Osteocyte (in vitro differentiated cells): ENCODE measurements at regions not wholly inside any gene's neighbourhood (a gene's known extent, or its start where the extent isn't known, plus 50 kb on each side); places are given as distances from the start of the nearest gene placed in this dataset.

Experiments used
- DNase-seq: peaks from one replicate; pipeline ENCODE4 v3.0.0; 2021; ENCODE audit warnings: mixed read lengths; ENCODE audit not compliant: unreplicated experiment; ENCODE audit errors: extremely low spot score
- H3K27ac Mint-ChIP-seq: one replicate; pipeline ENCODE4 v1.8.0; 2021; ENCODE audit warnings: mild to moderate bottlenecking, mixed read lengths; ENCODE audit not compliant: unreplicated experiment
- H3K27me3 Mint-ChIP-seq: one replicate; pipeline ENCODE4 v1.8.0; 2021; ENCODE audit warnings: mixed read lengths; ENCODE audit not compliant: unreplicated experiment
- H3K36me3 Mint-ChIP-seq: one replicate; pipeline ENCODE4 v1.8.0; 2021; ENCODE audit warnings: mixed read lengths; ENCODE audit not compliant: unreplicated experiment
- H3K4me1 Mint-ChIP-seq: one replicate; pipeline ENCODE4 v1.8.0; 2021; ENCODE audit warnings: mixed read lengths; ENCODE audit not compliant: unreplicated experiment
- H3K4me3 Mint-ChIP-seq: one replicate; pipeline ENCODE4 v1.8.0; 2021; ENCODE audit warnings: mild to moderate bottlenecking, moderate library complexity, mixed read lengths; ENCODE audit not compliant: unreplicated experiment
- H3K9me3 Mint-ChIP-seq: one replicate; pipeline ENCODE4 v1.8.0; 2021; ENCODE audit warnings: mixed read lengths; ENCODE audit not compliant: unreplicated experiment
- TF ChIP-seq, protein P1 (sequence below): fragments of 200-600 bp; sonication (generic); IDR thresholded peaks from 2 replicates; pipeline ENCODE4 v1.5.0; 2021; ENCODE audit warnings: antibody characterized with exemption, mild to moderate bottlenecking, moderate library complexity

DNA sequence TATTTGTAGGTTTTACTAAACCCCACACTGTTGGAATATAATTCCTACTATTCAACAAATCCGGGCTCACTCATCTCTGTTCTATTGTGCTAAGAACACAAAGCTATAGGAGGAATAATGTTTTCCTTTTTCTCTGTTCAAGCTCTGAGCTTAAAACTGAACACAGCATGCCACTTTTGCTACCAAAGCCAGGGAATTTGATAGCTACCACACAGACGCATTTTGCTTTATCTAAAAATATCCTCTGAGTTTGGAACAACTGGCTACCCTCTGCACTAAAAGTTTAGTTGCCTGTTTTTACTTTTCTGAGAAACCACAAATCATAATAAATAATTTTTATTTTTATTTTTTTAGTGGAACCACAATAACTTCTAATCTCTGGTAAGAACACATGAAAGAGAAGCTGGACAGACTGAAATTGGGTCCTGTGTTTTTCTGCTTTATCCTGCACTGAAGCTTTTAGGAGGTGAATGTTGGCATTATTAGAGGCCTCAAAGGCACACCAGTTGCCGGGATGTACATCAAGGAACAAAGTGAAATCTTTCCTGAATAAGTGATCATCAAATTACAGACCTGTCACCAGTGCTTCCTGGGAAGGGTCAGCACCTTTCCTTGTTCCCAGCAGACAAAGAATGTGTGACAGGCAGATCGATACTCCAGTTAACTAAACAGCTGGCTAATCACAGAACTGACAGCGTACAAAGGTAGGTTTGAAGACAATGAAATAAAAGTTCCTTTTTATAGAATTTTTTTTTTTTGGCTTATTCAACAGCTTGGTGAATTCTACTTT is 523.2 kb upstream of the TENM4 start:
- Mint-ChIP-seq H3K27ac (no peak overlapping the region), H3K36me3 (no peaks in the 10 kb centered on the region), H3K9me3 (peaks cover 11% of the 10 kb centered on the region), H3K4me3 (no peak overlapping the region), H3K27me3 (no peaks in the 10 kb centered on the region), H3K4me1 (no peaks in the 10 kb centered on the region)
- TF ChIP-seq, protein P1, sequence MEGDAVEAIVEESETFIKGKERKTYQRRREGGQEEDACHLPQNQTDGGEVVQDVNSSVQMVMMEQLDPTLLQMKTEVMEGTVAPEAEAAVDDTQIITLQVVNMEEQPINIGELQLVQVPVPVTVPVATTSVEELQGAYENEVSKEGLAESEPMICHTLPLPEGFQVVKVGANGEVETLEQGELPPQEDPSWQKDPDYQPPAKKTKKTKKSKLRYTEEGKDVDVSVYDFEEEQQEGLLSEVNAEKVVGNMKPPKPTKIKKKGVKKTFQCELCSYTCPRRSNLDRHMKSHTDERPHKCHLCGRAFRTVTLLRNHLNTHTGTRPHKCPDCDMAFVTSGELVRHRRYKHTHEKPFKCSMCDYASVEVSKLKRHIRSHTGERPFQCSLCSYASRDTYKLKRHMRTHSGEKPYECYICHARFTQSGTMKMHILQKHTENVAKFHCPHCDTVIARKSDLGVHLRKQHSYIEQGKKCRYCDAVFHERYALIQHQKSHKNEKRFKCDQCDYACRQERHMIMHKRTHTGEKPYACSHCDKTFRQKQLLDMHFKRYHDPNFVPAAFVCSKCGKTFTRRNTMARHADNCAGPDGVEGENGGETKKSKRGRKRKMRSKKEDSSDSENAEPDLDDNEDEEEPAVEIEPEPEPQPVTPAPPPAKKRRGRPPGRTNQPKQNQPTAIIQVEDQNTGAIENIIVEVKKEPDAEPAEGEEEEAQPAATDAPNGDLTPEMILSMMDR, result no peak
- no peak for DNase-seq

DNA sequence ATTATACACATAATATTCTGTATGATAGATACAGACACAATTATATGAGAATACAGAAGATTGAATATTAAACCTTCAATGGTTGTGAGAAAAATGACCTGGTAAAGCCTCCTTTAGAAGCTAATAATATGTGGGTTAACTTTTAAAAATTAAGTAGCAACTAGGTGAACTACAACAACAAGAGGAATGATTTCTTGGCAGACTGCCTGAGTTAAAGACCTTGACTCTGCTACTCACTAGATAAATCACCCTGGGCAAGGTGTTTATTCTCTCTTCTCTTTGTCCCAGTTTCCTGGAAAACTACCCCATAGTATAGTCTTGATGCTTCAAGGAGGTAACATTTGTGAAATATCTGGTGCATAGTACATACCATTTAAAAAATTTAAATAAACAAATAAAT is 519.6 kb upstream of the TENM4 start:
- no peak overlapping the region for H3K4me3 Mint-ChIP-seq
- no peak for DNase-seq
- TF ChIP-seq, protein P1, result no peak
- H3K36me3 Mint-ChIP-seq, result no peaks in the 10 kb centered on the region
- H3K27me3 Mint-ChIP-seq, result no peaks in the 10 kb centered on the region
- peaks cover 19% of the 10 kb centered on the region for H3K9me3 Mint-ChIP-seq
- no peaks in the 10 kb centered on the region for H3K4me1 Mint-ChIP-seq
- no peak overlapping the region for H3K27ac Mint-ChIP-seq

DNA sequence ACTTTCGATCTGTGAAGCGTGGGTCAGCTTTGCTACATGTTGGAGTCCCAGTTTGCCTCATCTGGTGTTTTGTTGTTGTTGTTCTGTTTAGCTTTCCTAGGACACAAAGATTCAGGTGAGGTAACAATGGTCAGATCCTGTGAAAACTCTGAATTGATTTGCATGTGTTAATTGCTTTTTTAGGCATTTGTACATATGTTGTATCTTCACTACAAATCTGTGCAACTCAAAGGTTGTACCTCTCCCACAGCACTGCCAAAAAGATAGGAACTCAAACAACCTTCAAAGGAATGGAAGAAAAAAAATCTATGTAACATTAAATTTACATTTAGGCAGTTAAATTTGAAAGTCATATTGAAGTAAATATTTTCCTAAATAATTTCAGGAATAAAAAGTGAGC is 518.5 kb upstream of the TENM4 start:
- no peaks in the 10 kb centered on the region for H3K36me3 Mint-ChIP-seq
- no peak for DNase-seq
- H3K27me3 Mint-ChIP-seq, result no peaks in the 10 kb centered on the region
- no peak overlapping the region for H3K4me3 Mint-ChIP-seq
- H3K27ac Mint-ChIP-seq, result no peak overlapping the region
- H3K9me3 Mint-ChIP-seq, result peaks cover 19% of the 10 kb centered on the region
- H3K4me1 Mint-ChIP-seq, result no peaks in the 10 kb centered on the region
- TF ChIP-seq, protein P1, result no peak

DNA sequence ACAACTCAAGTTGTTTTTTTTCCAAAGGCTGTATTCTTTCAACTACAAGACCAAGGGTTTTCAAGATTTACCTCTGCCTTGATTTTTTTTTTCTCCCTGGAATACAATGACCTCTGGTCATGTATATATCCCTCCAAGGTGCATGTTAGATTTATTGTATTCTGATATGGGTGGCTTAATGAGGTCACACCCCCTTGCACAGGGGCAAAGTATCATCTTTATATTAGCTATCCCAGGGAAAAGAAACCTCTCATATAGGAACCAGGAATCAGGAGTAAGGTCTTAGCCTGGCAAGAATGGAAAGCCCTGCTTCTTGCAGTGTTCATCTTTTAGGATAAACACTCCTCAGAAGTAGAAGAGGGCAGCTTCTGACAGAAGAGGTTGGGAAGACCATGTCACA is 516.9 kb upstream of the TENM4 start:
- Mint-ChIP-seq H3K9me3 (peaks cover 19% of the 10 kb centered on the region), H3K4me3 (no peak overlapping the region), H3K4me1 (no peaks in the 10 kb centered on the region), H3K27ac (no peak overlapping the region), H3K27me3 (no peaks in the 10 kb centered on the region), H3K36me3 (no peaks in the 10 kb centered on the region)
- TF ChIP-seq, protein P1, result no peak
- no peak for DNase-seq

DNA sequence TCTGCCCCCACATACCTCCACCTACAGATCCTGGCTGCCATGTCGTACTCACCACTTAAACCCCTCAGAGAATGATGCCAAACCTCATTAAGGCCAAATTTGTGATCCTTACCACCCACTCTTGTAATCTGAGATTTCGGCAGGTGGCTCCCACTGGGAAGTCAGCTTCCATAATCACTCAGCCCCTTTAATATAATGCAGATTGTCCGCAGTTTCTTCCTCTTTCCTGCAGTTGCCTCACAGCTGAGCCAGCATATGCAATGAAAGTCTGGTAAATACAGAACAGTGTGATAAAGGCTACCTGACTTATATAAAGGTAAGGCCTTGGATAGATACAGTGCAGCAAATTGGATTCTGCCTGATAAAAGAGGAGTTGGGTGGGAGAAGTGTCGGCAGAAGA is 515.2 kb upstream of the TENM4 start:
- H3K27me3 Mint-ChIP-seq, result no peaks in the 10 kb centered on the region
- H3K27ac Mint-ChIP-seq, result no peak overlapping the region
- no peaks in the 10 kb centered on the region for H3K4me1 Mint-ChIP-seq
- H3K9me3 Mint-ChIP-seq, result peaks cover 19% of the 10 kb centered on the region
- no peak for DNase-seq
- no peak overlapping the region for H3K4me3 Mint-ChIP-seq
- no peaks in the 10 kb centered on the region for H3K36me3 Mint-ChIP-seq
- TF ChIP-seq, protein P1, result no peak
